ENCODE measurements at regions not wholly inside any gene's neighbourhood (a gene's known extent, or its start where the extent isn't known, plus 50 kb on each side); places are given as distances from the start of the nearest gene placed in this dataset.

DNA sequence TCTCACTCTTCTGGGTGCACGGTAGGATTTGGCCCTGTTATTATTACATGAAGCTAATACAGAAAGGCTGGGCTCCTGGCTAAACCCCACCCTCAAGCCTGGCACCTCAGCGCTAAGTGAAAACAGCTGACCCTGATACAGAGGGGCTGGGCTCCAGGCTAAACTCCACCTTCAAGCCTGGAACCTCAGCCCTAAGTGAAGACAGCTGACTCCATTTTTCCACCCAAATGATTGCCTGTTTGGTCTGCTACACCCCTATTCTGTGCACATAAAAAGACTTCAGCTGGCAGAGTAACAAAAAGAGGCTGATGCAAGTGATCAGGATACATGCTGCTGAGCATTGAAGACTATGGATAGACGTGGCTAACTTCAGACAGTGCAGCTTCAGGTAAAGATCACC is 148.4 kb upstream of the CLINT1 start:
- Histone ChIP-seq H3K79me2 (ENCODE audit: low read length) (no peaks in the 10 kb centered on the region), H4K20me1 (ENCODE audit: insufficient read depth, low read depth, low read length) (no peaks in the 10 kb centered on the region), H3K27ac (ENCODE audit: low read length) (no peak overlapping the region), H3K4me1 (ENCODE audit: low read length) (no peaks in the 10 kb centered on the region), H3K27me3 (ENCODE audit: low read length) (no peaks in the 10 kb centered on the region), H3K4me3 (ENCODE audit: low read length) (no peak overlapping the region), H2AFZ (ENCODE audit: low read length) (no peak overlapping the region), H3K9me3 (ENCODE audit: low read length) (no peaks in the 10 kb centered on the region), H3K36me3 (ENCODE audit: insufficient read depth, low read length) (no peaks in the 10 kb centered on the region), H3K9ac (ENCODE audit: low read length) (no peak overlapping the region), H3K9me2 (replicated peaks; ENCODE audit: insufficient read depth, low read length) (no peaks in the 10 kb centered on the region), H3K4me2 (ENCODE audit: low read depth, low read length, poor library complexity, severe bottlenecking) (no peak overlapping the region)
- DNase-seq: no peak

DNA sequence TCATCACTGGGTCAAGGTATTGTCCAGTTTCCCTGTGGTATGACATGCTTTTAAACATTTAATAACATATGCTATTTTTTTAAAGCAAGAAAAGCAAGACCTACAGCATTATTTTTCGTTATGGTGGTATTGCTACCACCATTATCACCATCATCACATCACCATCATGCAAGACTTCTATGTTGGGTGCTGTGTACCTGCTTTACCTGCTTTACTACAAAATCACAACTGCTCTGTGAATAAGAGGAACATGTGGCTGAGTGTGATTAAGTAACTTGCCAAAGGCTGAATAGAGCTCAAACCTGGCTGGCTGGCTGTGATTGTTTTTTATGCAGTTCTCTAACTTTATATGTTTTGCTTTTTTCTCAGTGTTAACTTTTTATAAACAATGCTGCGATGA is 140.8 kb upstream of the CLINT1 start:
- Histone ChIP-seq H4K20me1 (ENCODE audit: insufficient read depth, low read depth, low read length) (no peaks in the 10 kb centered on the region), H3K9me2 (replicated peaks; ENCODE audit: insufficient read depth, low read length) (no peaks in the 10 kb centered on the region), H3K4me2 (ENCODE audit: low read depth, low read length, poor library complexity, severe bottlenecking) (no peak overlapping the region), H3K4me1 (ENCODE audit: low read length) (no peaks in the 10 kb centered on the region), H3K9me3 (ENCODE audit: low read length) (no peaks in the 10 kb centered on the region), H3K9ac (ENCODE audit: low read length) (no peak overlapping the region), H3K4me3 (ENCODE audit: low read length) (no peak overlapping the region), H3K36me3 (ENCODE audit: insufficient read depth, low read length) (no peaks in the 10 kb centered on the region), H3K27ac (ENCODE audit: low read length) (no peak overlapping the region), H3K79me2 (ENCODE audit: low read length) (no peaks in the 10 kb centered on the region), H3K27me3 (ENCODE audit: low read length) (no peaks in the 10 kb centered on the region), H2AFZ (ENCODE audit: low read length) (no peak overlapping the region)
- no peak for DNase-seq

DNA sequence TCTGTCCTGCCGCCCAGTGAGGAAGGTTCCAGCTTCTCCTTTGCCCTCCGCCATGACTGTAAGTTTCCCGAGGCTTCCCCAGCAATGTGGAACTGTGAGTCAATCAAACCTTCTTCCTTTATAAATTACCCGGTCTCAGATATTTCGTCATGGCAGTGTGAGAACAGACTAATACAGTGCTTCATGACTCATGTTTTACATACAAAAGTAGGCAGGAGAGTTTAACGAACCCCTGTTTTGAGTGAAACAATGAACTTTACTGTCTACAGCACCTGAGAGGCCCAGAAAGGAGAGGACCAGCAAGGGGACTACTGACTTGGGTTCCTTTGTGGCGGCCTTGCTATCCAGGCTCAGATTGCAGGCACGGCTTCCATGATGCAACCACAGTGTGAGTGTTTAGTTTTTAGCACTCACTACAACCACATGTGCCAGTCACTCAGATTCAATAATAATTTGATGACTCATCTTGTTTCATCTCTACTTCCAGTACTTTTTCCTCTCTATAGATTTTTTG is 139.1 kb upstream of the CLINT1 start:
- H3K9me3 ChIP-seq (ENCODE audit: low read length): no peaks in the 10 kb centered on the region
- H3K27ac ChIP-seq (ENCODE audit: low read length): no peak overlapping the region
- no peak overlapping the region for H2AFZ ChIP-seq (ENCODE audit: low read length)
- H3K79me2 ChIP-seq (ENCODE audit: low read length): no peaks in the 10 kb centered on the region
- no peaks in the 10 kb centered on the region for H3K4me1 ChIP-seq (ENCODE audit: low read length)
- H3K9ac ChIP-seq (ENCODE audit: low read length): no peak overlapping the region
- H3K4me2 ChIP-seq (ENCODE audit: low read depth, low read length, poor library complexity, severe bottlenecking): no peak overlapping the region
- no peaks in the 10 kb centered on the region for H4K20me1 ChIP-seq (ENCODE audit: insufficient read depth, low read depth, low read length)
- H3K4me3 ChIP-seq (ENCODE audit: low read length): no peak overlapping the region
- no peaks in the 10 kb centered on the region for H3K27me3 ChIP-seq (ENCODE audit: low read length)
- DNase-seq: no peak
- no peaks in the 10 kb centered on the region for H3K36me3 ChIP-seq (ENCODE audit: insufficient read depth, low read length)
- no peaks in the 10 kb centered on the region for H3K9me2 ChIP-seq (replicated peaks; ENCODE audit: insufficient read depth, low read length)

DNA sequence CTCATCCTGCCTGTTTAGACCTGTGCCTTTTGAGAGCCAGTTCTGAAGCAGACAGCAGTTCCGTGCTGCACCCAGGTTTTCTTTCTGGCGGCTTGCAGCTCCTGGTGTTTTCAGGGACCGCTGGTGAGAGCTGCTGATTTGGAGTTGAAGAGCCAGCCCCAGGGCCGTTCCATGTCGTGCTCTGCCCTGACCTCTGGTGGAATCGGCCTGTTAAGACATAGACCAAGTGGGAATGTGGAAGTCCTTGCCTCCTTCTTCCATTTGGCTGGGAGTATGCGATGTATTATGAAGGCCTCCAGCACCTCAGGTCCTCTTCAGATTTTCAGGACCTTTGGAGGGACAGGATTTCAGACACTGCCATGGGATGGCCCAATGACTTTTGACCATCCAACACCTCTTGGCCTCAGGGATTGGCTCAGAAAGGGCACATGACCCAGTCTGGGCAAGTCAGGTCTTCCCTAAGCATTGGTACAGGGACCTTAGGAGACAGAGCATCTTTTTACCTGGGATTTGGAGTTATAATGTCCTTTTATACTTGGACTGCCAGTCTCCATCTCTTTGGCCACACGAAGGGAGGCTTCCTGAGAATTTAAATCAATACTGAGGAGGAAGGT is 136.1 kb upstream of the CLINT1 start:
- Histone ChIP-seq H2AFZ (ENCODE audit: low read length) (no peak overlapping the region), H3K27ac (ENCODE audit: low read length) (no peak overlapping the region), H3K4me3 (ENCODE audit: low read length) (no peak overlapping the region), H3K79me2 (ENCODE audit: low read length) (no peaks in the 10 kb centered on the region), H3K27me3 (ENCODE audit: low read length) (no peaks in the 10 kb centered on the region), H3K9ac (ENCODE audit: low read length) (no peak overlapping the region), H4K20me1 (ENCODE audit: insufficient read depth, low read depth, low read length) (no peaks in the 10 kb centered on the region), H3K9me2 (replicated peaks; ENCODE audit: insufficient read depth, low read length) (no peaks in the 10 kb centered on the region), H3K36me3 (ENCODE audit: insufficient read depth, low read length) (no peaks in the 10 kb centered on the region), H3K4me1 (ENCODE audit: low read length) (no peaks in the 10 kb centered on the region), H3K9me3 (ENCODE audit: low read length) (no peaks in the 10 kb centered on the region), H3K4me2 (ENCODE audit: low read depth, low read length, poor library complexity, severe bottlenecking) (no peak overlapping the region)
- DNase-seq: peak; percentile 70

DNA sequence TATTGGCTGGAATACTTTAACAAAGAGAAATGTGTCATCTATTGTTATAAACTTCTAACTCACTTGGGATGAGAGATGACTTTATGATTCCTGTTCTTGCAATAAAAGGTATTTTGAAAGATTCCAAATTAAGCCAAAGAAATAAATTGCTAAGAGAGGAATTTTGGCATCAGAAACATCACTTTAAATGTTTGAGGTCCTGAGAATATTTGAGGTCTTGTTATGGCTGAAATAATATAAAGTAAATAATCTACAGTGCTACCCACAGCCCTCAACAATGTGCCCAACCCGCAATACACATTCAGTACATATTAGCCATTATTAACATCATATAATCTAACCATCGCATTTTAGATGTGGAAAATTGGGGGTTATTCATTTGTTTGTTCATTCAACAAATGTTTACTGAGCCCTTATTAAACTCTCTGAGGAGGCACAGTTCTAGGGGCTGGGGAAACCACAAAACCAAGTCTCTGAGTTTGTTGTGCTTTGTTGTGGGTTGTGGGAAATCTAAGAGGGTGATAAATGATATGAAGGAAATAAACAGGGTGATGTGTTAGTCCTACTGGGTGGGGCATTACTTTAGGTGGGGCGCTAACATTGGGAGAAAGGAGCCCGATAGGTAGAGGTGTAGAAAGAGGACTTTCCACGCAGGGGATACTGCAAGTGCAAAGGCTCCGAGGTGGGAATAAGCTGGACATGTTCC is 135.2 kb upstream of the CLINT1 start:
- Histone ChIP-seq H2AFZ (ENCODE audit: low read length) (no peak overlapping the region), H4K20me1 (ENCODE audit: insufficient read depth, low read depth, low read length) (no peaks in the 10 kb centered on the region), H3K4me3 (ENCODE audit: low read length) (no peak overlapping the region), H3K9me3 (ENCODE audit: low read length) (no peaks in the 10 kb centered on the region), H3K79me2 (ENCODE audit: low read length) (no peaks in the 10 kb centered on the region), H3K9me2 (replicated peaks; ENCODE audit: insufficient read depth, low read length) (no peaks in the 10 kb centered on the region), H3K9ac (ENCODE audit: low read length) (no peak overlapping the region), H3K4me2 (ENCODE audit: low read depth, low read length, poor library complexity, severe bottlenecking) (no peak overlapping the region), H3K27me3 (ENCODE audit: low read length) (no peaks in the 10 kb centered on the region), H3K36me3 (ENCODE audit: insufficient read depth, low read length) (no peaks in the 10 kb centered on the region), H3K4me1 (ENCODE audit: low read length) (no peaks in the 10 kb centered on the region), H3K27ac (ENCODE audit: low read length) (no peak overlapping the region)
- DNase-seq: no peak

DNA sequence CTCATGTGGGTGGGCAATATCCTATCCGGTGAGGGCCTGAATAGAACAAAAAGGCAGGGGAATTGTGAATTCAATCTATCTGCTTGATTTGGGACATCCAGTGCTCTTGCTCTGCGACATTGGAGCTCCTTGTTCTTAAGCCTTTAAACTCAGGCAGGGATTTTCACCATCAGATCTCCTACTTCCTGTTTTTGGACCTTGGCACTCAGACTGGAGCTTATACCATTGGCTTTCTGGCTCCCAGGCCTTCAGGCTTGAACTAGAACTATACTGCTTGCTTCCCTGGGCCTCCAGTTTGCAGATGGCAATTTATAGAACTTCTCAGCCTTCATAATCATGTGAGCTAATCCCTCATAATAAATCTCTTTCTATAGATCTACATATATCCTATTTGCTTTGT is 134.3 kb upstream of the CLINT1 start:
- Histone ChIP-seq H2AFZ (ENCODE audit: low read length) (no peak overlapping the region), H4K20me1 (ENCODE audit: insufficient read depth, low read depth, low read length) (no peaks in the 10 kb centered on the region), H3K36me3 (ENCODE audit: insufficient read depth, low read length) (no peaks in the 10 kb centered on the region), H3K4me1 (ENCODE audit: low read length) (no peaks in the 10 kb centered on the region), H3K9ac (ENCODE audit: low read length) (no peak overlapping the region), H3K4me2 (ENCODE audit: low read depth, low read length, poor library complexity, severe bottlenecking) (no peak overlapping the region), H3K27me3 (ENCODE audit: low read length) (no peaks in the 10 kb centered on the region), H3K4me3 (ENCODE audit: low read length) (no peak overlapping the region), H3K27ac (ENCODE audit: low read length) (no peak overlapping the region), H3K9me3 (ENCODE audit: low read length) (no peaks in the 10 kb centered on the region), H3K9me2 (replicated peaks; ENCODE audit: insufficient read depth, low read length) (no peaks in the 10 kb centered on the region), H3K79me2 (ENCODE audit: low read length) (no peaks in the 10 kb centered on the region)
- no peak for DNase-seq

DNA sequence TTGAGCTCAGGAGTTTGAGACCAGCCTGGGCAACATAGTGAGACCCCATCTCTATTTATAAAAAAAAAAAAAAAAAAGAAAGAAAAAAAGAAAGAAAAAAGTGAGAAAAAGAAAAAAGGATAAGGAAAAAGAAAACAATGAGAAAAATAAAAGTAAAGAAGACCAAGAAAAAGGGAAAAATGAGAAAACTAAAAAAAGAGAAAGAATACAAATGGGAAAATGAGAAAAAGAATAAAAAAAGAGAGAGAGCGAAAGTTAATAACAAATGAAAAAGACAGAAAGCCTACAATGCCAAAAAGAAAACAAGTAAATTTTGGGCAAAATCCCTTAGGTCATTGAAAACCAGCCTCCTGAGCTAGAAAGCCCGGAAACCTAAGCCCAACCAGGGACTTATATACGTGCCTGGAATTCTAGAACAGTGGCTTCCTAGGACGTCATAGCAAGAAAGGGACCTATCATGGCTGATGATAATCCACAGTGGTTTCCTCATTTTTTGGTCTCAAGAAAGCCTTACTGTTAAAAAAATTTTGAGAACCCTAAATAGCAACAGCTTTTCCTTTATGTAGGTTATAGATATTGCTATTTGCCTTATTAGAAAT is 131.7 kb upstream of the CLINT1 start:
- no peak for DNase-seq
- Histone ChIP-seq H3K4me1 (ENCODE audit: low read length) (no peaks in the 10 kb centered on the region), H4K20me1 (ENCODE audit: insufficient read depth, low read depth, low read length) (no peaks in the 10 kb centered on the region), H3K4me3 (ENCODE audit: low read length) (no peak overlapping the region), H2AFZ (ENCODE audit: low read length) (no peak overlapping the region), H3K79me2 (ENCODE audit: low read length) (no peaks in the 10 kb centered on the region), H3K9me2 (replicated peaks; ENCODE audit: insufficient read depth, low read length) (no peaks in the 10 kb centered on the region), H3K4me2 (ENCODE audit: low read depth, low read length, poor library complexity, severe bottlenecking) (no peak overlapping the region), H3K9ac (ENCODE audit: low read length) (no peak overlapping the region), H3K27ac (ENCODE audit: low read length) (no peak overlapping the region), H3K9me3 (ENCODE audit: low read length) (no peaks in the 10 kb centered on the region), H3K27me3 (ENCODE audit: low read length) (no peaks in the 10 kb centered on the region), H3K36me3 (ENCODE audit: insufficient read depth, low read length) (no peaks in the 10 kb centered on the region)

DNA sequence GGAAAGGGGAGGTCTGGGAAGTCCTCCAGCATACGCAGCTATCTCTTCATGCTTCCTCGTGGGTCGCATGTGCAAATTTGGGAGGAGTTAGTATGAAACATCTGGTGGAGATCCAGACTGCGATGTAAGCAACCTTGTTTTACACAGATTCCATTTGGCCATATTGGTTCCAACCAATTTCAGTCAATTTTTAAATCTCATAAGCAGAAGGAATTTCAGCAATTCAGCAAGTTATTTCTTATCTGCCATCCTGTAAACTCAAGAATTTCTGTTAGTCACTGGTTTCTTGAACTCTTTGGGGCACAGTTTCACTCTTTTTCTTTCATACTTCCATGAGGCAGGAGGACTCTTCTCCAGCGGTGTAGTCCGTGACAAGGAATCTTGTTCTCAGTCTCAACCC is 130.4 kb upstream of the CLINT1 start:
- H3K79me2 ChIP-seq (ENCODE audit: low read length): no peaks in the 10 kb centered on the region
- H3K9me3 ChIP-seq (ENCODE audit: low read length): no peaks in the 10 kb centered on the region
- H3K27me3 ChIP-seq (ENCODE audit: low read length): no peaks in the 10 kb centered on the region
- no peak for DNase-seq
- no peaks in the 10 kb centered on the region for H3K36me3 ChIP-seq (ENCODE audit: insufficient read depth, low read length)
- H3K4me1 ChIP-seq (ENCODE audit: low read length): no peaks in the 10 kb centered on the region
- H3K4me3 ChIP-seq (ENCODE audit: low read length): no peak overlapping the region
- H3K27ac ChIP-seq (ENCODE audit: low read length): no peak overlapping the region
- H3K4me2 ChIP-seq (ENCODE audit: low read depth, low read length, poor library complexity, severe bottlenecking): no peak overlapping the region
- H3K9me2 ChIP-seq (replicated peaks; ENCODE audit: insufficient read depth, low read length): no peaks in the 10 kb centered on the region
- no peak overlapping the region for H3K9ac ChIP-seq (ENCODE audit: low read length)
- no peaks in the 10 kb centered on the region for H4K20me1 ChIP-seq (ENCODE audit: insufficient read depth, low read depth, low read length)
- no peak overlapping the region for H2AFZ ChIP-seq (ENCODE audit: low read length)
